HG02763 (cell line): ENCODE measurements at regions not wholly inside any gene's neighbourhood (a gene's known extent, or its start where the extent isn't known, plus 50 kb on each side); places are given as distances from the start of the nearest gene placed in this dataset.
"Not testable (repeated sequence)": the region's sequence is repeated elsewhere in the genome, so short reads cannot be mapped to it uniquely, and the experiment has no call there.

Experiments used
- ATAC-seq: cut with Tn5 transposase; IDR thresholded peaks from one replicate; pipeline ENCODE4 v1.9.1; 2021; ENCODE audit warnings: mild to moderate bottlenecking, moderate library complexity; ENCODE audit not compliant: unreplicated experiment

GRCh38 chr2:51335087-51336058, 303.4 kb upstream of the NRXN1 start:
- ATAC-seq, result no peak

GRCh38 chr2:51329512-51329911, 297.6 kb upstream of the NRXN1 start:
- ATAC-seq, result no peak

DNA sequence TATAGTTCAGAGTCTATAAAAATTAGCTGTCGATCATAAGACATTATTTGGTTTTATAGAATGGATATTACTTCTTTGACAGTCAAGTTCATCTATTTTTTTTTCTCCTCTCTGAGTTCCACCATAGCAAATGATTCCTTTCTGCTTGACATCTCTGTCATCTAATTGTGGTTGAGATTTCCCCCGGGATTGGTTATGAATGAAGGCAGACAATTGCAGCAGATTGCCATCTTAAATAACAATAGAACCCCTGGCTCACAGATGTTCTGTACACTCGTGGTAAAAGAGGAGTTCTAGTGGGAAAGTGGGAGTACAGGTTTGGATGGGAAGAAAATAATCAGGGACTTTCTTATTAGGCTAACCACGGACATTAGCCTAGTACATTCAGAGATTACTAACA, 292.1 kb upstream of the NRXN1 start:
- ATAC-seq, result no peak

DNA sequence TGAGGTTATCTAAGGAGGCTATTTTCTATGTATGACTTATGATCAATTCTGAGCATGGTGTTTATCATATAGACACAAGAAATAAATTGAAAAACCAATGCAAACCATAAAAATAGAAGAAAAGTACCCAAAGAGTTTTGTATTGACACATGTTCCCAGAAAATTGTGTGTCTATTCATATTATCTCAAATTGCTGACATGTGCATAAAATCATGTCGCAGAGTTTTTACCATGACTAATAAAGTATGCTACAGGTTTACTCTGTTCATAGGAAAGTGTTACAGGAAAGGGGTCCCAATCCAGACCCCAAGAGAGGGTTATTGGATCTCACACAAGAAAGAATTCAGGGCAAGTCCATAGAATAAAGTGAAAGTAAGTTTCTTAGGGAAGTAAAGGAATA, 290.7 kb upstream of the NRXN1 start:
- ATAC-seq, result no peak

DNA sequence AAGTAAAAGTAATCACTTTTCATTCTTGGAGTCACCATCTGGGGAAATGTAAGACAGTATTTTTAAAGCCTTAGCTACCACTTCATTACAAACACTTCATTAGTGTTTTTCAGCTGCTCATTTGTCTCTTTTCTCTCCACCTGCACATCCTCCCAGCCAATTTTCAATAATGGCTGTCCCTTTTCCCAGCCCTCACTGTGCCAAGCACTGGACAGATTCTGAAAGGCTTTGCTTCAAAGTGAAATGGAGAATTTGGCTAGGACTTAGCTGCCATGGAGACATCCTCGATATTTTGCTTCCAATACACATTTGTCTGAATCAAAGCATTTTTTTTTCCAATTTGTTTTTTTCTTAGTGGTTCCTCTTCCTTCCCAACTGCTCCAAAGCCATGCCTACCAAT, 272.4 kb upstream of the NRXN1 start:
- no peak for ATAC-seq

DNA sequence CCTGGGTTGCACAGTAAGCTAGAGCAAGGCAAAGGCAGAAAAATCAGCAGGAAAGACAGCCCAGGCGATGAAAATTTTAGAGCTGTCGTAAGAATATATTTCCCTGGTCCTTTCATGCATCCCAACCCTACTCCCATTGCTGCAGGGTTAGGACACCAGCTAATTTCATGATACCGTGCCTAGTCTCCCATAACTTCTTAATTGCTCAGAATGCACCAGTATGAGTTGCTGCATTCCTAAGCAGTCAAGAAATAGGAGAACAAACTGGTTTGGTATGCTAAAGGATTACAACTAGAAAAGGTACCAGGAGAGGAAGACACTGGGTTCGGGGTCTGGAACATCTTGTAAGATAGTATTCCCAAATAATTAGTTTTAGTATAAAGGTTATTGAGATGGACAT, 269.4 kb upstream of the NRXN1 start:
- no peak for ATAC-seq

- no peak for ATAC-seq
Observed at GRCh38 chr2:51299370-51299769, 267.4 kb upstream of the NRXN1 start.

GRCh38 chr2:51297488-51297887, 265.6 kb upstream of the NRXN1 start:
- ATAC-seq, result no peak

DNA sequence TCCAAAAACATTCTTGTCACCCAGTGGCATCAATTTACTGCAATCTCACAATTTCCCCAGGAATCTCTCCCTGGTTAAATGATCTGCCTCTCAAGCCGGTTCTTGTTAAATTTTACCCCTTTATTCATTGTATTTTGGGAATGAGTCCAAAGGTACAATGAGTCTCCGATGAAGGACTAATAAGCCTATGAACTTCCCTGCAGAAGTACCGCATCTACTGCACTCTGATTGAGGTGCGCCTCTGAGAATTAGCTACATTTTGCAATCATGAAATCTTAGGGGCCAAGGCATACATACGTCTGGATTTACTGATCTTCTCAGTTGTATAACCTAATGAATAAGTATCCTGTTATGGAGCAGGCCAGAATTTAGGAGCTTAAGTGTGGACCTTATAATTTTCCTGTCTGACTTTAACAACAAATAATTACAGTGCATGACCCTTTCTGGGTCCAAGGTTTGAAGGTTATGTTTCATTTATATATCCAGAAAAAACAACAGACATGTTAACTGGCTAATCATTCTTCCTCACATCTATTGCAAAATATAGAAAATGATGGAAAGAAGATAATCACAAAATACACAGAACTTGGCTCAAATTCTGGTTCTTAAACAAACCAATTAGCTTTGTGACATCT, 261.8 kb upstream of the NRXN1 start:
- no peak for ATAC-seq

DNA sequence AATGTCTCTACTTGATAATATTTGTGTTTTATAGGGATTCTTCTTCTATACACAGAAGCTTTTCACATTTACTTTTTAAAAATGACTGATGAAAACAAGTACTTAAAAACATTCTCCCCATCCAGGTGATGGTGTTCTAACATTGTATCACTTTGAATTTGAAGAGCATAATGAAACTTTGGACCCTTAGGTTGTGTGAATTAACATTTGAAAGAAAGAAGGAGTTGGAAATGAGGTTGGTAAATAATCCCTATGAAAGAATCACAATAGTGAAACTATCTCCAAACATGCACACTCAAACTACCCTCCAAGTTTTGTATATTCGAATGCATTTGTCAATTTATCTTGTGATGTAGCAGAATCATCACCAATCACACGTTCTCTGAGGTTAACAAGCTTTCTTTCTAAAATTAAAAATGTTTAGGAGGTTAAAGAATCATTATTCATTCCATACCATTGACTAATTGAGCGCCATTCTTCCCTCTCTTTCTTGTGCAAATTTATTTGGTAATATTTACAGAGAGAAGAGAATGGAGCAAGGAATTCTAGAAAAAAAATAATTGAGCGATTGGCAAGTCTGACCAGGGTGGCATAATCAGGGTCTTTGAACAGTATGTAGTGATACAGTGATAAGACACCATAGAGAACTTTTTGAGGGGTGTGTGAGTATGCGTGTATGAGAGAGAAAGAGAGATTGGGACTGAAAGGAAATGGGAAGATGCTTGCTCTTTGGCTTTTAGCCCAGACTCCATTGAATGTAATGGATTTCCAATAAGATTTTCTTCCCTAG, 260.0 kb upstream of the NRXN1 start:
- ATAC-seq, result no peak

DNA sequence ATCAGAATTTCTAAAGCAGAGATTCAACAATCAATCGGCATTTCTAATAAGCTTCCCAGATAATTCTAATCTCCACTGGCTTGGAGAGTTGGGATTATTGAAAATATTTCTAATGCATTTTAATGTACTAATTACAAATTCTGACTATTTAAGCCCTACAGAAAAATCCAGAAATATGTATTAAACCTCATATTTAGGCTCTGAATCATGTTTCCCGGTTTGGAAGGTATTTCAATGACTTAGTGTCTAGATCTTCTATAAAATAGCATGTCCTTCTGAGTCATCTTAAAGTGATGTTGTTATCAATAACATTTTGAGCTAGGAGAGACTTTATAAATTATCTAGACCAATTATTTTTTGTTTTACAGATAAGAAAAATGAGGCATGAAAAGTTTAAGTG, 258.8 kb upstream of the NRXN1 start:
- no peak for ATAC-seq

GRCh38 chr2:51289045-51289444, 257.1 kb upstream of the NRXN1 start:
- ATAC-seq, result no peak

GRCh38 chr2:51268191-51268590, 236.3 kb upstream of the NRXN1 start:
- no peak for ATAC-seq

GRCh38 chr2:51265539-51265938, 233.6 kb upstream of the NRXN1 start:
- no peak for ATAC-seq

DNA sequence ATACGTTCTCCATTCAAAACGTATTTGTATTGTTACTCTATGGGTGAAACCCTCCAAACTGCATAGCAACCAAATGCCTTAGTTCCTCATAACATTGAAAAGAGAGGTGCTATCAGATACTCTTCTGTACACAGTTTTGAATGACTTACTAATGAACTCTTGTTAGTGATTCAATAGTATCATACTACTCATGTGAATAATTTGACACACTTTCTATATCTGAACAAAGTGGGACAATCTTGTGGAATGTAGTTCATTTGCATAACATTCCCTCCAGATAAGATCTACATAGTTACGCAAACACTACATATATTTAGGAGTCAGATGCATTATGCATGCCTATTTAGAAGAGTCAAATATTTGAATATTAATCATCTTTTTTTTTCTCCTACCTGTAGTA, 232.0 kb upstream of the NRXN1 start:
- no peak for ATAC-seq

DNA sequence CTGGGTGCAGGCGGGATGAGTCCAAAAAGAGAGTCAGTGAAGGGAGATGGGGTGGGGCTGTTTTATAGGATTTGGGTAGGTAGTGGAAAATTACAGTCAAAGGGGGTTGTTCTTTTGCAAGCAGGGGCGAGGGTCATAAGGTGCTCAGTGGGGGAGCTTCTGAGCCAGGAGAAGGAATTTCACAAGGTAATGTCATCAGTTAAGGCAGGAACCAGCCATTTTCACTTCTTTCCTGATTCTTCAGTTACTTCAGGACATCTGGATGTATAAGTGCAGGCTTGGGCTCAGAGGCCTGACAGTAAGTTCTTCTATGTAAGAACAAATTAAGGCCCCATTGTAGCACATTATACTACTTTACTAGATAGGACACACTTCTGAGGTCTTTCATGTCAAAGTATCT, 231.2 kb upstream of the NRXN1 start:
- not testable (repeated sequence) for ATAC-seq

DNA sequence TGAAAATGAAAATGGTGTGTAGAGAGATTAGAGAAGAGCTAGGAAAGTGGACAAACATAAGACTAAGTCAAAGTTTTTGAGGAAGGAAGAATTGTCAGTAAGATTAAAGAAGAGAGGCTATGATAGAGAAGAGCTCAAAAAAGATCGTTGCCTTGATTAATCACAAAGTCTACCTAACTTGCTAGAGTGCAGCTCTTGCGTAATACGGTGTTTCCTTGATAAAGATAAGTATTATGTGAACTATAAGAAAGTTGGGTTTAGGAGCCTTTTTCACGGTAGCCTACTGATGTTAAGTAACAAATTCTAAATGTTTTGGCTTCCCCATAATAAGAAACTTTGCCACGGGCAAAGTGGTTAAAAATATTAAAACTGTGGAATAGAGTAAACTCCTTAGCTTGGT, 226.4 kb upstream of the NRXN1 start:
- no peak for ATAC-seq

GRCh38 chr2:51256736-51257135, 224.8 kb upstream of the NRXN1 start:
- no peak for ATAC-seq

GRCh38 chr2:51251356-51251755, 219.4 kb upstream of the NRXN1 start:
- ATAC-seq, result no peak

GRCh38 chr2:51247252-51247805, 215.4 kb upstream of the NRXN1 start:
- no peak for ATAC-seq

DNA sequence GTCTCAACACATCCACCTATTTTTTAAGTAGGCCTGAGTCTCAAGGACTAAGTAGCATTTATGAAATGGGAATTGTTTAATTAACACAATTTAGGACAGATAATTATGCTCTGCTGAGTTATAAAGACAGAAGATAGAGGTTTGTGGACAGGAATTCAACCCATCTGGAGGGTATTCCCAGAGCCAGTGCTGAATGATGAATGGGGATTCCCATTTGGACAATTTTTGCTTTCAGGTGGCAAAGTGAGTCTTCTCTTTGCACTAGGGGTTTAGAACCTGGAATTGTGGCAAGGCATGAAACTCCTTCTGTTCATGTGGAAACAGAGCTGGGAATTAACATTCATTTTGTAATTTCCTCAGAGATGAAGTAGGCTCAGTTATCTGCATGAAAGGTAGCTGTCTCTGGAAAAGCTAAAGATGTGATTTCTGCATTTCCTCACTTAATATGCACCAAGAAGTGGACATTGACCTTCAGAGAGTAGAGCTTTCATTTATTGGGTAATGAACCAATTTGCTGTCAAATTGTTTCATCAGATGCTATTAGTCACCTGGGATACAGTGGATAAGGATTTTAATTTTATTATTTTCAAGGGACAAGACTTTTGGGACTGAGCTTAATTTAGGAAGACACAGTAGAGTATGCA, 212.1 kb upstream of the NRXN1 start:
- ATAC-seq, result no peak
